Esophagus squamous epithelium (tissue), 4 donors: ENCODE measurements at regions not wholly inside any gene's neighbourhood (a gene's known extent, or its start where the extent isn't known, plus 50 kb on each side); places are given as distances from the start of the nearest gene placed in this dataset.

Source experiments
- CTCF ChIP-seq, 6 experiments: fragments of 450-650 bp in 4 of 6; fragments of 200-600 bp in 2 of 6; sonication (generic) in 2 of 6; IDR thresholded peaks; one replicate each; pipeline ENCODE4 v1.5.1; 2016 to 2019; ENCODE audit warnings: antibody characterized with exemption in 6 of 6, mild to moderate bottlenecking in 4 of 6, moderate library complexity in 4 of 6
- POLR2A ChIP-seq, 4 donors: fragments of 450-650 bp; IDR thresholded peaks; one replicate each; pipeline ENCODE4 v1.6.1; 2017; ENCODE audit warnings: antibody characterized with exemption in 4 of 4, mild to moderate bottlenecking in 4 of 4, moderate library complexity in 3 of 4

DNA sequence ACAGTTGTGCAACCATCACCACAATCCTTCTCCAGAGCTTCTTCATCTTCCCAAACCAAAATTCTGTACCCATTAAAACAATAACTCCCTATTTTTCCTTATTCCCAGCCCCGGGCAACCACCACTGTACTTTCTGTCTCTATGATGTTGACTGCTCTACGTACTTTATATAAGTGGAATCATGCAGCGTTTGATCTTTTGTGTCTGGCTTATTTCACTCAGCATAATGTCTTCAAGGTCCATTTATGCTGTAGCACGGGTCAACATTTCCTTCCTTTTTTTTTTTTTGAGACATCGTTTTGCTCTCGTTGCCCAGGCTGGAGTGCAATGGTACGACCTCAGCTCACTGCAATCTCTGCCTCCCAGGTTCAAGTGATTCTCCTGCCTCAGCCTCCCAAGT is 162.7 kb upstream of the GSC start:
- TF ChIP-seq POLR2A (IDR thresholded peaks at IDR 0.05), result no peak
- no peak for TF ChIP-seq CTCF (IDR thresholded peaks at IDR 0.05)
